Activated CD4-positive, alpha-beta T cell treated with anti-CD3 and anti-CD28 coated beads for 36 hours (primary cell): ENCODE measurements at regions not wholly inside any gene's neighbourhood (a gene's known extent, or its start where the extent isn't known, plus 50 kb on each side); places are given as distances from the start of the nearest gene placed in this dataset.

Experiments
- ATAC-seq: fragments of 200-7000 bp; cut with Tn5 transposase; one replicate; pipeline ENCODE4 v1.10.0; 2021; ENCODE audit warnings: mild to moderate bottlenecking, moderate library complexity
- CTCF ChIA-PET: fragments of 350-600 bp; sonication (Branson Sonifier 250); formaldehyde crosslinking; loops from one replicate; lab custom pipeline; 2021; ENCODE audit warnings: antibody characterized with exemption; lab: Charles Lee
- POLR2A ChIA-PET: fragments of 350-600 bp; sonication (Branson Sonifier 250); formaldehyde crosslinking; loops from one replicate; lab custom pipeline; 2021; ENCODE audit warnings: antibody characterized with exemption, inconsistent platforms; lab: Charles Lee
- DNase-seq: peaks from one replicate; pipeline ENCODE4 v3.0.0-alpha.2; 2020
- H3K27ac Mint-ChIP-seq: one replicate; pipeline ENCODE4 v1.8.0; 2021; ENCODE audit warnings: mixed read lengths
- H3K27me3 Mint-ChIP-seq: one replicate; pipeline ENCODE4 v1.8.0; 2021; ENCODE audit warnings: mixed read lengths
- H3K36me3 Mint-ChIP-seq: one replicate; pipeline ENCODE4 v1.8.0; 2021; ENCODE audit warnings: low read depth, mixed read lengths
- H3K4me1 Mint-ChIP-seq: one replicate; pipeline ENCODE4 v1.8.0; 2021; ENCODE audit warnings: mixed read lengths
- H3K4me3 Mint-ChIP-seq: one replicate; pipeline ENCODE4 v1.8.0; 2021; ENCODE audit warnings: mild to moderate bottlenecking, moderate library complexity, mixed read lengths
- H3K9me3 Mint-ChIP-seq: one replicate; pipeline ENCODE4 v1.8.0; 2021; ENCODE audit warnings: low read depth, mixed read lengths
- intact Hi-C, 2 experiments: fragments of 100-400 bp; cut with DNase I in 1 of 2; cut with micrococcal nuclease in 1 of 2; formaldehyde crosslinking; loops; one replicate each; pipeline versions ENCODE4 v1.14.2 to v1.15.1; 2022 to 2024; cut with DNase I, micrococcal nuclease

DNA sequence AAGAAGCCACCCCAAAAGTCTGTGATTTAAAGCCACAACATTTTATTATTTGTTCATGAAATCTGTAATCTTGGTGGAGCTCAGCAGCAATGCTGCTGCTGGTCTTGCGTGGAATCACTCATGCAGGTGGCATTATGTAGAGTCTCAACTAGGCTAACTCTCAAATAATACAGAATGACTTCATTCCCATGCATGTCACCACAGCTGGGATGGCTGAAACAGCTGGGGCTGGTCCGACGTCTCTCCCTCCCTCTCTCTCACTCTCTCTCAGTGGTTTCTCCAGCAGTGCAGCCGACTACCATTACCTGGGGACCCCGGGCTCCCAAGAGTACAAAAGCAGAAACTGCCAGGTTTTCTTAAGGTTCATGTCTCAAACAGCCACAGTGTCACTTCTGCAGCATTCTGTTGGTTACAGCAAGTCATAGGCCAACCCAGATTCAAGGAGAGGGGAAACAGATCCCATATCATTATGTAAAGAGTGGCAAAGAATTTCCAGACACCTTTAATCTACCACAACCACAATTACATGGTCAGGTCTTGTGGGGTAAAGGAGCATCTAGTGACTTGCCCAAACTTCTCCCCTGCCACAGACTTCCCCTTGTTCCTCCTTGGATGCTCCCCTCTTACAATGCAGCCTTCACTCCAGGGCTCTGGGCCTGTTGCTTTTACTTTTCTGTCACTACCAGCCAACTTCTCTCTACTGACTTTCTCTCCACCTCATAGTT is 192.0 kb upstream of the HMGA2 start:
- intact Hi-C loops: no loop called here
- Mint-ChIP-seq H3K36me3 (no peaks in the 10 kb centered on the region), H3K9me3 (no peaks in the 10 kb centered on the region), H3K4me1 (no peaks in the 10 kb centered on the region), H3K4me3 (no peak overlapping the region), H3K27ac (no peak overlapping the region), H3K27me3 (peaks cover 14% of the 10 kb centered on the region)
- ATAC-seq: no peak
- ChIA-PET CTCF (interaction anchor here (0.8 kb wide), 1 partner anchor 45 kb away, joined by 3 read pairs; no protein-coding TSS in a partner anchor), POLR2A (no interaction called here)
- DNase-seq: no peak

DNA sequence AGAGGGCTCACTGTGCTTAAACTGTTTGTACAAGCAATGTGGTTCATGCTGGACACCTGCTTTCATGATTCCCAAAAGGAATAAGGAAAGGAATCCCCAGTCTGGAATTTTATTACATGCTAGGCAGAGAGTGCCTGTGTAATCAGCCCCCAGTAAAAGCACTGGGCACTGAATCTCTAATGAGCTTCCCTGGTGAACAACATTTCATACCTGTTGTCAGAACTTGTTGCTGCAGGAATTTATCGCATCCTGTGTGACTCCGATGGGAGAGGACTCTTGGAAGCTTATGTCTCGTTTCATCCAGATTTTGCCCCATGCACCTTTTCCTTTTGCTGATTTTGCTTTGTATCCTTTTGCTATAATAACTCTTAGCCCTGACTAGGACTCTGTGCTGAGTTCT is 190.2 kb upstream of the HMGA2 start:
- ChIA-PET CTCF (no interaction called here), POLR2A (no interaction called here)
- Mint-ChIP-seq H3K36me3 (no peaks in the 10 kb centered on the region), H3K4me1 (no peaks in the 10 kb centered on the region), H3K27me3 (peaks cover 13% of the 10 kb centered on the region), H3K4me3 (no peak overlapping the region), H3K9me3 (no peaks in the 10 kb centered on the region), H3K27ac (no peak overlapping the region)
- DNase-seq (no peak), ATAC-seq (no peak)
- intact Hi-C loops: no loop called here

DNA sequence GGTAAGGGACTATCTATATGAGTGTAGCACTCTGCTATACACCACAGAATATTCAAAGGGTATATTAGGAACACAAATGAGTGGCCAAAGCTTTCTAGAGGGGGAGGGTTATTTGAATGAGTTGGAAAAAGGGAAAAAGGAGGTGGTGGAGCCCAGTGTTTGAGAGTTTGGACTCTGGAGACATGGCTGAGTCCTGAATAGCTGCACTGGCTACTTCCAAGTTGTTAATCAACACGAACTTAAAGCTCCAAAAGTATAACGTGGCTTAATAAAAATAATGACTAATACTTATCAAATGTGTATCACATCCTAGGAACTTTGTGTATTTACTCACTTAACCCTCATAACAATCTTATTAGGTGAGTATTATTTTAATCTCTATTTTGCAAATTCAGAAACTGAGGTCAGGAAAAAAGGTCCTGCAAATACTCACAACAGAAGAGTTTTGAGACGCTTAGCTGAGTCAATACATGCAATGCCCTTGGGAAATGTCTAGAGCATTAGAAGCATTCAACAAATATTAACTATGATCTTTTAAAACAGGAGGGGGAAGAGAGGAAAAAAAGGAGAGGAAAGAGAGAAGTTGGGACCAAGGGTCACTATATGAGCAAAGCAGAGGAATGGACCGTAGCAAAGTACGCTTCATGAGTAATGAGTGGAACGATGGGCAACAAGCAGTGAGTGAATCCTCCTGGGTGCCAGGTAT is 189.5 kb upstream of the HMGA2 start:
- no peaks in the 10 kb centered on the region for H3K9me3 Mint-ChIP-seq
- H3K4me1 Mint-ChIP-seq: no peaks in the 10 kb centered on the region
- peaks cover 11% of the 10 kb centered on the region for H3K27me3 Mint-ChIP-seq
- no peak for DNase-seq
- no peak for ATAC-seq
- intact Hi-C loops: no loop called here
- H3K36me3 Mint-ChIP-seq: no peaks in the 10 kb centered on the region
- POLR2A ChIA-PET: no interaction called here
- no peak overlapping the region for H3K27ac Mint-ChIP-seq
- CTCF ChIA-PET: no interaction called here
- no peak overlapping the region for H3K4me3 Mint-ChIP-seq

DNA sequence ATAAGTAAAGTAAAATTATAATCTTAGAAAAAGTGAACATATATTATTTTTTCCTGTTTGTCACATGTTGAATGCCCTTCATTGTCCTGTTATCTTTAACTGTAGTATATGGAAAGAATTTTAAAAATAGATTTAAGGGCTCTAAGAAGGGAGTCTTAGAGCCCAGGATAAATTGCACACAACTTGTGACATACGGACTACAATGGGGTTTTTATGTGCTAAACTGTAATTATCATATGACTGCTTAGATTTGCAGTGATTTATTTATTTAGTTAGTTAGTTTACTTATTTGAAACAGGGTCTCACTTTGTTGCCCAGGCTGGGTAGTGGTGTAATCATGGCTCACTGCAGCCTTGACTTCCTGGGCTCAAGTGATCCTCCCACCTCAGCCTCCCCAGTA is 187.8 kb upstream of the HMGA2 start:
- no peak for ATAC-seq
- H3K27me3 Mint-ChIP-seq: peaks cover 14% of the 10 kb centered on the region
- no peak overlapping the region for H3K27ac Mint-ChIP-seq
- CTCF ChIA-PET: no interaction called here
- no peak overlapping the region for H3K4me3 Mint-ChIP-seq
- DNase-seq: no peak
- H3K4me1 Mint-ChIP-seq: no peaks in the 10 kb centered on the region
- POLR2A ChIA-PET: interaction anchor here (0.6 kb wide), 1 partner anchor 14 kb away, joined by 3 read pairs; no protein-coding TSS in a partner anchor
- no peaks in the 10 kb centered on the region for H3K9me3 Mint-ChIP-seq
- no peaks in the 10 kb centered on the region for H3K36me3 Mint-ChIP-seq
- intact Hi-C loops: no loop called here

DNA sequence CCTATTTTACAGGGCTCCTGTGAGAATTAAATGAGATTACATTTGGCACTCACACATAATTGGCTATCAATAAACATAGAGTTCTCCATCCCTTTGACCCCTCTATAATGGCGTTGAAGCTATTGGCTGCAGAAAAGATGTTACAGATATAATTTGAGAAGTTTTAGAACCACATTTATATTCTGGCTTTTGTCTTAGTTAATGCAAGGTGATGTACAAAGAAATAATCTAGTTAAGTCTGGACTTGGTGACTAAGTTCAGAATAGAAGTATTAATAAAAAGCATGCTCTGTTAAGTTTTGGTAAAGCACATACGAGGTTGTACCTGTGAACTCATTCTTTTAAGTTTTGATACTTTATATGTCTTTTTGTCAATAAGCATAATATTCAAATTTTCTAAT is 187.1 kb upstream of the HMGA2 start:
- DNase-seq (no peak), ATAC-seq (no peak)
- intact Hi-C loops: no loop called here
- ChIA-PET POLR2A (no interaction called here), CTCF (no interaction called here)
- no peaks in the 10 kb centered on the region for H3K9me3 Mint-ChIP-seq
- H3K36me3 Mint-ChIP-seq: no peaks in the 10 kb centered on the region
- H3K27ac Mint-ChIP-seq: no peak overlapping the region
- H3K4me1 Mint-ChIP-seq: no peaks in the 10 kb centered on the region
- peaks cover 18% of the 10 kb centered on the region for H3K27me3 Mint-ChIP-seq
- H3K4me3 Mint-ChIP-seq: no peak overlapping the region

DNA sequence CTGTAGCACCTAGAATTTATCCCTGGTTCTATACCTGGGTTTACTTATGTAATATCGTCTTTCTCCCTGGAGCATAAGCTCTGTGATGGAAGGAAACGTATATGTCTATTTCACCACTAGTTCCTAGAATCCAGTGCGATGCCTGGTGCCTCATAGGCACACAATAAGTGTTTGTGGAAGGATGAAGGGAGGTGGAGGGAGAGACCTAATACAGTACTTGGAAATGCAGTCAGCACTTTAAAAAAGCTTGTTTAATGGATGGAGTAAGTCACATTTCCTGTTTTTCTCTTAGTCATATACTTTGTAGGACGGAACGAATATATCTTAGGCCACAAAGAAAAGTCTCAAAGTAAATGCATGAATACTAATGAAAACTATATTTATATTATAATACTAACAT is 186.5 kb upstream of the HMGA2 start:
- POLR2A ChIA-PET: no interaction called here
- CTCF ChIA-PET: no interaction called here
- intact Hi-C loops: no loop called here
- no peaks in the 10 kb centered on the region for H3K9me3 Mint-ChIP-seq
- H3K27me3 Mint-ChIP-seq: peaks cover 22% of the 10 kb centered on the region
- H3K4me3 Mint-ChIP-seq: no peak overlapping the region
- no peaks in the 10 kb centered on the region for H3K4me1 Mint-ChIP-seq
- no peak overlapping the region for H3K27ac Mint-ChIP-seq
- no peak for DNase-seq
- ATAC-seq: no peak
- H3K36me3 Mint-ChIP-seq: no peaks in the 10 kb centered on the region

DNA sequence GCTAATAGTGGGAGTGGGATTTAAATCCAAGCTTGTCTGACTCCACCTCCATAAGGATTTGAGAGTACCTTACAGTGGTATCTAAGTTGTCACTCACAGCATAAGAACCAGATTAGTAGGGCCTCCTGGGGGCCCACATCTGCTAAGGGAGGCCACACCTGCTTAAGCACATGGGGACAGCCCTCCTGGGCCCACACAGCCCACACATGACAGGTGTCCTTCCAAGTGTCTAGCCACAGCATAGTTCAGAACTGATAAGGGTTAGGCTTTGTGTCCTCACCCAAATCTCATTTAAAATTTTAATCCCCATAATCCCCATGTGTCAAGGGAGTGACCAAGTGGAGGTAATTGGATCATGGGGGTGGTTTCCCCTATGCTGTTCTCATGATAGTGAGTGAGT is 186.0 kb upstream of the HMGA2 start:
- intact Hi-C loops: no loop called here
- peaks cover 22% of the 10 kb centered on the region for H3K27me3 Mint-ChIP-seq
- ATAC-seq (no peak), DNase-seq (no peak)
- H3K4me1 Mint-ChIP-seq: no peaks in the 10 kb centered on the region
- H3K4me3 Mint-ChIP-seq: no peak overlapping the region
- ChIA-PET CTCF (no interaction called here), POLR2A (no interaction called here)
- H3K9me3 Mint-ChIP-seq: no peaks in the 10 kb centered on the region
- no peak overlapping the region for H3K27ac Mint-ChIP-seq
- H3K36me3 Mint-ChIP-seq: no peaks in the 10 kb centered on the region

DNA sequence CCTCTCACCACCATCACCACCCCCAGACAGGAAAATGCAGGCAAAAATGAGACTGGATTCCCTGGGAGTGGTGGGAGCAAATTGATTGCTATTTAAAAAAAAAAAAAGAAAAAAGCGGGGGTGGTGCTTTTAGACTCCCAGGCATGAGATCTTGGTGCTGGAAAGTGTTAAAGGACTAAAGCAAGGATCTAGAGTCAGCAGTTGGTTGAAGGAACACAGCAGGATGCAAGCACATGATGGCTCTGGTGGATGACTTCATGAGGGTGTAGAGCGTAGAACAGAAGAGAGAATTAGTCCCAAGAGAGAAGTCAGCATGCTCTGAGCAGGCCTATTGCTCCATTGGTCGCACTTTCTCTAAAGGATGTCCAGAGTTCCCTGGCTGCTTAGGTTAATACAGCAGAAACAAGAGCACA is 183.8 kb upstream of the HMGA2 start:
- DNase-seq (no peak), ATAC-seq (no peak)
- CTCF ChIA-PET: no interaction called here
- intact Hi-C loops: no loop called here
- Mint-ChIP-seq H3K9me3 (no peaks in the 10 kb centered on the region), H3K27me3 (peaks cover 23% of the 10 kb centered on the region), H3K4me1 (no peaks in the 10 kb centered on the region), H3K4me3 (no peak overlapping the region), H3K36me3 (no peaks in the 10 kb centered on the region), H3K27ac (no peak overlapping the region)
- POLR2A ChIA-PET: interaction anchor here (0.5 kb wide), 1 partner anchor 1329 kb away, joined by 3 read pairs; no protein-coding TSS in a partner anchor

DNA sequence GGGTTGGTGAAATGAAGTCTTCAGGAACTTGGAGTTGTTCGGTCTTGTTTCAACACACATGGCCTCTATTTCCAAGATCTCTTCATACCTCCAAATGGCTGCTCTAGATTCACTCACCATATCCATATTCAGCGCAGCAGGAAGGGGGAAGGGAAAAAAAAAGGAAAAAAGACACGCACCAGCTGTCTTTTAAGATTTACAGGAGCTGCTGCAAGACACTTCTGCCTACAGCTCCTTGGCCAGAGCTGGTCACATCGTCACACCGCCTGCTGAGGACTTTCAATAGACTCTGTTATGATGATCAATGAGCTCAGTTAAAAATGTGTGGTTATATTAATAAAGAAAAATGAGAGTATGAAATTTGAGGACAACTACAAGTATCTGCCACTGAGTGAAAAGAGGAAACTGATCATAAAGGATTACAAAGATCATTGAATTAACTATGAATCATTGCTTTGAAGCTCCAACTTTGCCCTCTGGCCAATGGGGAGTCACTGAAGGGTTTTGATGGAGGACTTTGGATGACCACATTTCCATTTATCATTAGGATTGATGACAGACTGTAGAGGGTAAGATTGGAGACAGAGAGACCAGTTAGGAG is 182.1 kb upstream of the HMGA2 start:
- H3K36me3 Mint-ChIP-seq: no peaks in the 10 kb centered on the region

DNA sequence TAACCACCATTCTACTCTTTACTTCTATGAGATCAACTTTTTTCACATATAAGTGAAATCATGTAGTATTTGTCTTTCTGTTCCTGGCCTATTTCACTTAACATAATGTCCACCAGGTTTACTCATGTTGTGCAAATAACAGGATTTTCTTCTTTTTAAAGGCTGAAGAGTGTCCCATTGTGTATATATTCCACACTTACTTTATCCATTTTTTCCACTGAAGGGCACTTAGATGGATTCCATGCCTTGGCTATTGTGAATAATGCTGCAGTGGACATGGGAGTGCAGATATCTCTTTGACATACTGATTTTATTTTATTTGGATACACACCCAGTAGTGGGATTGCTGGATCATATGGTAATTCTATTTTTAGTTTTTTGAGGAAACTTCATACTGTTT is 181.1 kb upstream of the HMGA2 start:
- DNase-seq: no peak
- ChIA-PET CTCF (no interaction called here), POLR2A (no interaction called here)
- H3K4me1 Mint-ChIP-seq: no peaks in the 10 kb centered on the region
- intact Hi-C loops: no loop called here
- H3K9me3 Mint-ChIP-seq: no peaks in the 10 kb centered on the region
- H3K27ac Mint-ChIP-seq: no peak overlapping the region
- H3K4me3 Mint-ChIP-seq: no peak overlapping the region
- H3K36me3 Mint-ChIP-seq: no peaks in the 10 kb centered on the region
- H3K27me3 Mint-ChIP-seq: peaks cover 31% of the 10 kb centered on the region
- no peak for ATAC-seq

More for the DNA sequence above, 182.1 kb upstream of the HMGA2 start:
- Mint-ChIP-seq H3K27ac (no peak overlapping the region), H3K9me3 (no peaks in the 10 kb centered on the region), H3K4me3 (no peak overlapping the region), H3K4me1 (no peaks in the 10 kb centered on the region), H3K27me3 (peaks cover 28% of the 10 kb centered on the region)
- ChIA-PET POLR2A (no interaction called here), CTCF (no interaction called here)
- DNase-seq (no peak), ATAC-seq (no peak)
- intact Hi-C loops: no loop called here

DNA sequence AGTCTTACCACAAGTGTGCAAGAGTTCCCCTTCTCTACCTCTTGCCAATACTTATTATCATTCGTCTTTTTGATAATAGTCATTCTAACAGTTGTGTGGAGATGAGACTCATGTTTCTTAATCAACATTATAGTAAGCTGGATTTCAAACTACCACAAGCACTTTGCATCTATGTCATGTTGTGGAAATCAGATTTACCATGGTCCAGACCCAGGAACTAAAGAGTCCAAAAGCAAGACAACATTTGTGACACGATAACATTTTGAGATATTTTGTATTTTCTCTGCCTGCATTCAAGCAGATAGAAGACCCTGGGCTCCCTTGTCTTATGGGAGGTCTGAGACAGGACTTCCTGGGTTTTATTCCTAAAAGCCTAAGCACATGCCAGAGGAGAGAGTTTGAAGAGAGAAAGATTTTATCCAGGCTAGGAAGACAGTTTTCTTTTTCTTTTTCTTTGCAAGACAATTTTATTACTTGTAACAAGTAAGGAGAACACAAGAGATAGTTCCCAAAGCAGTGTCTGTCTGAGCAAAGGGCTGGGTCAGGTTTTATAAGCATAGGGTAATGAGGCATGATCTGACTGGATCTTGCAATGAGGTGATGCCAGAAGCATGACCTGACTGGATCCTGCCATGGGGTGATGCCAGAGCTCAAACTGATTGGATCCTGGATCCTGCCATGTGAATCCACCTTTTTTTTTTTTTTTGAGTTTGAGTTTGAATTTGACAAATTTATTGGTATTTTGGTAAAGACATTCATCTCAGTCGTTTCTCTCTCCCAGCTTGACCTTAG is 180.5 kb upstream of the HMGA2 start:
- DNase-seq (no peak), ATAC-seq (no peak)
- no peaks in the 10 kb centered on the region for H3K9me3 Mint-ChIP-seq
- H3K36me3 Mint-ChIP-seq: no peaks in the 10 kb centered on the region
- POLR2A ChIA-PET: no interaction called here
- H3K27ac Mint-ChIP-seq: no peak overlapping the region
- H3K4me3 Mint-ChIP-seq: no peak overlapping the region
- intact Hi-C loops: no loop called here
- peaks cover 31% of the 10 kb centered on the region for H3K27me3 Mint-ChIP-seq
- CTCF ChIA-PET: no interaction called here
- H3K4me1 Mint-ChIP-seq: no peaks in the 10 kb centered on the region
